MM.1S (cell line): ENCODE measurements at regions not wholly inside any gene's neighbourhood (a gene's known extent, or its start where the extent isn't known, plus 50 kb on each side); places are given as distances from the start of the nearest gene placed in this dataset.

Source experiments
- DNase-seq: peaks from one replicate; pipeline ENCODE4 v3.0.0-alpha.2; 2015
- H2AFZ ChIP-seq: fragments of 300-600 bp; sonication (generic); 2 replicates; pipeline ENCODE4 v1.6.0; 2016; ENCODE audit warnings: antibody characterized with exemption, low read length
- H3F3A ChIP-seq: fragments of 300-600 bp; sonication (generic); 2 replicates; pipeline ENCODE4 v1.6.1; 2016; ENCODE audit warnings: mild to moderate bottlenecking, antibody characterized with exemption, low read length, moderate library complexity, mixed read lengths; ENCODE audit not compliant: insufficient read depth
- H3K27ac ChIP-seq: fragments of 300-600 bp; sonication (generic); 2 replicates; pipeline ENCODE4 v1.5.1; 2016; ENCODE audit warnings: mild to moderate bottlenecking, low read length
- H3K27me3 ChIP-seq: fragments of 300-600 bp; sonication (generic); replicated peaks from 2 replicates; pipeline ENCODE4 v1.6.0; 2016; ENCODE audit warnings: low read length; ENCODE audit not compliant: insufficient read depth
- H3K36me3 ChIP-seq: fragments of 300-600 bp; sonication (generic); replicated peaks from 2 replicates; pipeline ENCODE4 v1.6.1; 2016; ENCODE audit warnings: mild to moderate bottlenecking, low read length, mixed read lengths; ENCODE audit not compliant: insufficient read depth
- H3K4me1 ChIP-seq: fragments of 300-600 bp; sonication (generic); 2 replicates; pipeline ENCODE4 v1.6.1; 2016; ENCODE audit warnings: low read length, mixed read lengths
- H3K4me2 ChIP-seq: fragments of 300-600 bp; sonication (generic); 2 replicates; pipeline ENCODE4 v1.6.0; 2016; ENCODE audit warnings: low read depth, low read length
- H3K4me3 ChIP-seq: fragments of 300-600 bp; sonication (generic); 2 replicates; pipeline ENCODE4 v1.5.1; 2016; ENCODE audit warnings: low read length, mixed read lengths
- H3K79me2 ChIP-seq: fragments of 300-600 bp; sonication (generic); 2 replicates; pipeline ENCODE4 v1.6.1; 2016; ENCODE audit warnings: mixed run types, low read length, mixed read lengths
- H3K9ac ChIP-seq: fragments of 300-600 bp; sonication (generic); 2 replicates; pipeline ENCODE4 v1.6.1; 2016; ENCODE audit warnings: low read length, mixed read lengths
- H3K9me2 ChIP-seq: fragments of 300-600 bp; sonication (generic); replicated peaks from 2 replicates; pipeline ENCODE4 v1.6.1; 2016; ENCODE audit warnings: mild to moderate bottlenecking, low read length, mixed read lengths; ENCODE audit not compliant: insufficient read depth
- H3K9me3 ChIP-seq: fragments of 300-600 bp; sonication (generic); replicated peaks from 2 replicates; pipeline ENCODE4 v1.6.1; 2016; ENCODE audit warnings: mild to moderate bottlenecking, low read length, mixed read lengths; ENCODE audit not compliant: insufficient read depth
- H4K20me1 ChIP-seq: fragments of 300-600 bp; sonication (generic); 2 replicates; pipeline ENCODE4 v1.6.1; 2016; ENCODE audit warnings: mild to moderate bottlenecking, low read length, moderate library complexity, mixed read lengths; ENCODE audit not compliant: insufficient read depth
- CTCF ChIP-seq: fragments of 300-600 bp; sonication (generic); IDR thresholded peaks from 2 replicates; pipeline ENCODE4 v1.5.1; 2016; ENCODE audit warnings: antibody characterized with exemption, low read length, mixed read lengths
- EZH2 ChIP-seq: fragments of 300-600 bp; sonication (generic); optimal IDR thresholded peaks from 2 replicates; pipeline ENCODE3; 2017; ENCODE audit warnings: low read depth, mild to moderate bottlenecking, antibody characterized with exemption, low read length, mixed read lengths
- EZH2phosphoT487 ChIP-seq: fragments of 300-600 bp; sonication (generic); IDR thresholded peaks from 2 replicates; pipeline ENCODE4 v1.6.1; 2018; ENCODE audit warnings: antibody characterized with exemption, low read length

GRCh38 chr3:106282943-106283342 lies 414.1 kb upstream of the CBLB start:
- Histone ChIP-seq H3K27me3 (no peaks in the 10 kb centered on the region), H3K9me3 (no peaks in the 10 kb centered on the region), H4K20me1 (no peaks in the 10 kb centered on the region), H3K36me3 (no peaks in the 10 kb centered on the region), H2AFZ (no peak overlapping the region), H3K4me3 (no peak overlapping the region), H3K4me1 (no peaks in the 10 kb centered on the region), H3K9ac (no peak overlapping the region), H3K79me2 (no peaks in the 10 kb centered on the region), H3K4me2 (no peak overlapping the region), H3F3A (no peaks in the 10 kb centered on the region), H3K27ac (no peak overlapping the region), H3K9me2 (no peaks in the 10 kb centered on the region)
- DNase-seq, result no peak
- no peak for TF ChIP-seq EZH2
- no peak for TF ChIP-seq CTCF
- no peak for TF ChIP-seq EZH2phosphoT487

- Histone ChIP-seq H3K27ac (no peak overlapping the region), H3K9ac (no peak overlapping the region), H2AFZ (no peak overlapping the region), H3K9me2 (no peaks in the 10 kb centered on the region), H3K79me2 (no peaks in the 10 kb centered on the region), H3K36me3 (no peaks in the 10 kb centered on the region), H3K27me3 (no peaks in the 10 kb centered on the region), H4K20me1 (no peaks in the 10 kb centered on the region), H3F3A (no peaks in the 10 kb centered on the region), H3K4me1 (no peaks in the 10 kb centered on the region), H3K9me3 (no peaks in the 10 kb centered on the region), H3K4me2 (no peak overlapping the region), H3K4me3 (no peak overlapping the region)
- no peak for DNase-seq
- TF ChIP-seq EZH2phosphoT487, result no peak
- no peak for TF ChIP-seq EZH2
Measured at GRCh38 chr3:106288781-106289180, 420.0 kb upstream of the CBLB start.

- Histone ChIP-seq H3K4me1 (no peaks in the 10 kb centered on the region), H2AFZ (no peak overlapping the region), H3K4me2 (no peak overlapping the region), H3K27ac (no peak overlapping the region), H3K27me3 (no peaks in the 10 kb centered on the region), H4K20me1 (no peaks in the 10 kb centered on the region), H3F3A (no peaks in the 10 kb centered on the region), H3K9me2 (no peaks in the 10 kb centered on the region), H3K36me3 (no peaks in the 10 kb centered on the region), H3K4me3 (no peak overlapping the region), H3K9ac (no peak overlapping the region), H3K9me3 (no peaks in the 10 kb centered on the region), H3K79me2 (no peaks in the 10 kb centered on the region)
- no peak for TF ChIP-seq EZH2phosphoT487
- no peak for TF ChIP-seq EZH2
- no peak for TF ChIP-seq CTCF
- DNase-seq, result no peak
Measured at GRCh38 chr3:106290304-106290997, 421.6 kb upstream of the CBLB start.

- Histone ChIP-seq H3K4me2 (no peak overlapping the region), H3K9me3 (no peaks in the 10 kb centered on the region), H4K20me1 (no peaks in the 10 kb centered on the region), H3K9ac (no peak overlapping the region), H2AFZ (no peak overlapping the region), H3F3A (no peaks in the 10 kb centered on the region), H3K4me3 (no peak overlapping the region), H3K27me3 (no peaks in the 10 kb centered on the region), H3K4me1 (no peaks in the 10 kb centered on the region), H3K79me2 (no peaks in the 10 kb centered on the region), H3K27ac (no peak overlapping the region), H3K36me3 (no peaks in the 10 kb centered on the region), H3K9me2 (no peaks in the 10 kb centered on the region)
- TF ChIP-seq EZH2phosphoT487 (no peak), CTCF (no peak), EZH2 (no peak)
- DNase-seq, result no peak
Measured at GRCh38 chr3:106293161-106293560, 424.3 kb upstream of the CBLB start.
